NCI-H1092 treated with DMSO at 0.1 percent for 48 hours (cell line): ENCODE measurements at regions not wholly inside any gene's neighbourhood (a gene's known extent, or its start where the extent isn't known, plus 50 kb on each side); places are given as distances from the start of the nearest gene placed in this dataset.
"Not testable (repeated sequence)": the region's sequence is repeated elsewhere in the genome, so short reads cannot be mapped to it uniquely, and the experiment has no call there.

Experiments used
- DNase-seq: peaks from one replicate; lab custom pipeline; 2025; lab: John Stamatoyannopoulos, UW

DNA sequence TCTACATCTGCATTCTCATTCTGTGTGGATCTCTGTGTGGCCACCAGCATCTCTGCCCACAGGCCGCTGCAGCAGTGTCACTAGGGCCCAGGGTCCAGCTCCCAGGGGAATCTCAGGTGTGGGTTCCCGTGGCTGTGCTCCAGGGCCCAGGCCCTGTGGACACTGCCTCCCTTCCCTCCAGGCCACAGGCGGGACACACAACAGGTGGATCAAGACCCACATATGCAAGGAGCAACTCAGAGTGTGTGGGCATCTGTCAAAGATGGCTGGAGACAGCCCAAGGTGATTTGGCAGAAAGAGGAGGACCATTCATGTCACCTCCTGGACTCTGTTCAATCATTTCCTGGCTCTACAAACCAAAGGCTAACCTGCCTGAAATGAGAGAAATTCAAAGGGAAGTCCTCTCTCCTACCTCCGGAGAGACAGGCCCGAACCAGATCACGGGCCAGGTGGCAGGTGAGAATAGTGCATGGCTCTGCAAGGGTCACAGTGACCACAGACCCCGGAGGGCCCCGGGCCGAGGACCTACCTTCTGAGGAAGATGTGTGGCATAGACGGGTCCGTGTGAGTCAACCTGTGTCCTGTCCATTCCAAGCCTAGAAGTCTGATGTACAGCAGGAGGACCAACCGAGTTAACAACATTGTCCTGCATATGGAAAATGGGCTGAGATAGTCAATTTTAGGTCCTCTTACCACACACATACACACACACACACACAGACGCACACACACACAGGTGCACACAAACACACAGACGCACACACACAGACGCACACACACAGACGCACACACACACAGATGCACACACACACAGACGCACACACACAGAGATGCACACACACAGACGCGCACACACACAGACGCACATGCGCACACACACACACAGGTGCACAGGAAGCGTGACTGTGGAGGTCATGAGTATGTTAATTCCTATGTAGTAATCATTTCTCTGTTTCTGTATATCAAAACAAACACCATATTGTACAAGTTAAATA lies 1068.5 kb downstream of the BRD1 start:
- DNase-seq = no peak

GRCh38 chr22:48757985-48758561 lies 1069.6 kb downstream of the BRD1 start:
- DNase-seq = no peak

DNA sequence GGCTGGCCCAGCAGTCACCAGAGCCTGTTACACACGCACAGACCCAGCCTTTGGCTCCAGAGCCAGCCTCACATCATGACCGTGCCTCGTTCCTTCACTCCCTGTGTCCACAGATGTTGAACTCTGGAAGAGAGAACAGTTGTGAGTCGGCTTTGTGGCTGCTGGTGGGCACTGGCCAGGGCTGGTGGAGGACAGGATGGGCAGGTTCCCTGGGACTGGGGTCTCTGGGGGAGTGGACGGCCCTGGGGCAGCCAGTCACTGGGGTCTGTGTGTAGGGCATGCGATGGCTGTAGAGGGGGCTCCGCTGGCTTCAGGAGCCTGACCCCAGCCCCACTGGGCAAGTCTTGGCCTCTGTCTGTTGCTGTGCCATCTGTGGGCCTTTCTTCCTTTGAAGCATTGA lies 1070.1 kb downstream of the BRD1 start:
- no peak for DNase-seq

GRCh38 chr22:48757135-48757534 lies 1070.5 kb downstream of the BRD1 start:
- DNase-seq = not testable (repeated sequence)

GRCh38 chr22:48756146-48757111 lies 1071.2 kb downstream of the BRD1 start:
- DNase-seq = no peak

- no peak for DNase-seq
Observed at GRCh38 chr22:48755059-48755949, 1072.4 kb downstream of the BRD1 start.

DNA sequence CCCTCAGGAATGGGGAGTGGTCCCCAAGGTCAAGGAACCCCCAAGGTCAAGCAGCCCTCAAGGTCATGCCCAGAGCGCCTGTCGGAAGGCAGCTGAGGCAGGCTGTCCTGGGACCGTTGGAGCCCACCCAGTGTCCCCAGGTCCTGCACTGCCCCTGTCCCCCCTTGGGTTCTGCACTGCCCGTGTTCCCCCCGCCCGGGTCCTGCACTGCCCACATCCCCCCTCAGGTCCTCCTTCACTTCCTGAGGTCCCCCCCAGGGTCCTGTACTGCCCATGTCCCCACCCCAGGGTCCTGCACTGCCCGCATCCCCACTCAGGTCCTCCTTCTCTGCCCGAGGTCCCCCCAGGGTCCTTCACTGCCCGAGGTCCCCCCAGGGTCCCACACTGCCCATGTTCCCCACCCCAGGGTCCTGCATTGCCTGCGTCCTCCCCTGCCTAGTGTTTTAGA lies 1073.0 kb downstream of the BRD1 start:
- no peak for DNase-seq

GRCh38 chr22:48753752-48754517 lies 1073.7 kb downstream of the BRD1 start:
- no peak for DNase-seq

DNA sequence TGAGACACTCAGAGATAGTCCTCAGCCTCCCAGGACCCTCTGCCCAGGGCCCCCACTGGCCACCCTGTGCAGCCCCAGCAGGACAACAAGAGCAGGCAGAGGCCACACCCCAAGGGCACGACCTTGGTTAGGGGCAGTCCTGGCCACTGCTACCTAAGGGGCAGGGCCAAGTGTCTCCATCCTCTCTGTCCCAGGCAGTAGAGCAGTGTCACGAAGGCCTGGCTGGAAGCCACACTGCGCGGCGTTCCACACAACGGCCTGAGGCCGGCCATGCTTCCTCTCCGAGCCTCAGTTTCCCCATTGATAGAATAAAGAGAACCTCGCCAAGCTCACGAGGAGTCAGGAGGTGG lies 1074.3 kb downstream of the BRD1 start:
- DNase-seq = no peak

GRCh38 chr22:48752451-48753380 lies 1075.0 kb downstream of the BRD1 start:
- DNase-seq = no peak

DNA sequence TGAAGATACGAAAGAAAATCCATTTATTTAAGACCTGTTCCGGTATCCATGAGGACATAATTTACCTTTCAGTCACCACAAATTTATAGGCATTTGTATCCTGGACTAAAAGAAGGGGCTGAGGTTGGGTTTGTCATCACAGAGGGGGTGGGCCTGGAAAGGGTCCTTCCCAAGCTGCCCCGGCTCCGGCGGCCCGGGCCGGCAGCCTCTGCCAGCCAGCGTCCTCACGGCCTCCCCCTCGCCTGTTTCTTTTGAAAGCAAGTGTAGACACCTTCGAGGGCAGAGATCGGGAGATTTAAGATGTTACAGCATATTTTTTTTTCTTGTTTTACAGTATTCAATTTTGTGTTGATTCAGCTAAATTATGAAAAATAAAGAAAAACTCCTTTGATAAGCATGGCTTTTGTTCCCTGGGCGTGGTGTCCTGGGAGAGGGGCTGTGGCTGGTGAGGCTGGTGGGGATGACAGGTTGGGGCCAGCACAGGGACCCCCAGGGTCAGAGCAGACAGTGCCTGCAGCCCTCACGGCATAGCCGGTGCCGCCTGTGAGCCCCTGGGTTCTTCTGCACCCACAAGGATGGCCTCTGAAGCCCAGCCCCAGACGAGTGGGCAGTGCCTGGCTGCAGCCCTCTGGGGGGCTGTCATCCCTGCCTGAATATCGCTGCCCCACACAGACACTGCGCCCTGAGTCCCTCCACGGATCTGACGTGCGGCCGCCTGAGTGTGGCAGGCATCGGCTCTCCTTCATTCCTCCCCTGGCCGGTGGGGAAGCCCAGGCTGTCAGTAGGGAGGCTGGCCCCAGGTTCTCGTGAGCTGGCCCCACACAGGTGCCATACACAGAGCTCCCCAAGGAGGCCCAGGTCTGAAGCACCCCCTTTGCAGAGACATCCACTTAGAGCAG lies 1075.9 kb downstream of the BRD1 start:
- no peak for DNase-seq

DNA sequence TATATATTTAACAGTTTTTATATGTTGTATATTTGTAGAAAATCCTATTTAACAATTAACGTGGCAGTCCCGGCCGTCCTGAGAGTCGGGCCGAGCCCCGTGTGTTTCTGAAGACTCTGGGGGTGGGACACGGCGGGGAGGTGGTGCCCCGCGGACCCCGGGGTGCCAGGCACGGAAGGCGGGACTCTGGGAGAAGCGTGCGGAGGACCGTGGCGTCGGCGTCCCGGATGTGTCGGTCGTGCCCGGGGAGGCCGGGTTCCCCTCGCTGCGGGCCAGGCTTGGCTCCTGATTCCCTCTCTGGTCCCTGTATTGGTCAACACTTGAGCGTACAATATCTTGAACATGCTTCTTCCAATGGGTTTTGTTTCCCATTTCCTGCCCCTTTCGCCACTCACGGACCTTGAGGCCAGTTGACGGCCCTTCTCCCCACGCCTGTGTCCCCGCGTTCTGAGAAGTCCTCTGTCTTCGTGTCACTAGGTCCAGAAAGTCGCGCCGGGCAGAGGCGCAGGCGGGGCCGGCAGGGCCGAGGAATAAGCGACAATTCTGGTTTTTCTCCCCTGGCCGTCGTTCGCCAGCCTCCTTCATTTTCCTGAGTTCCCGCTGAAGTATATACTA lies 1076.7 kb downstream of the BRD1 start:
- no peak for DNase-seq

DNA sequence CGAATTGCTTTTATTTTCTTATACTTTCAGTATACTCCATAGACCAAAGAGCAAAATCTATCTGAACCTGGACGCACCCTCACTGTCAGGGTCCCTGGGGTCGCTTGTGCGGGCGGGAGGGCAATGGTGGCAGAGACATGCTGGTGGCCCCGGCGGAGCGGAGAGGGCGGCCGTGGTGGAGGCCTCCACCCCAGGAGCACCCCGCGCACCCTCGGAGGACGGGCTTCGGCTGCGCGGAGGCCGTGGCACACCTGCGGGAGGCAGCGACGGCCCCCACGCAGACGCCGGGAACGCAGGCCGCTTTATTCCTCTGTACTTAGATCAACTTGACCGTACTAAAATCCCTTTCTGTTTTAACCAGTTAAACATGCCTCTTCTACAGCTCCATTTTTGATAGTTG lies 1077.4 kb downstream of the BRD1 start:
- DNase-seq = no peak

DNA sequence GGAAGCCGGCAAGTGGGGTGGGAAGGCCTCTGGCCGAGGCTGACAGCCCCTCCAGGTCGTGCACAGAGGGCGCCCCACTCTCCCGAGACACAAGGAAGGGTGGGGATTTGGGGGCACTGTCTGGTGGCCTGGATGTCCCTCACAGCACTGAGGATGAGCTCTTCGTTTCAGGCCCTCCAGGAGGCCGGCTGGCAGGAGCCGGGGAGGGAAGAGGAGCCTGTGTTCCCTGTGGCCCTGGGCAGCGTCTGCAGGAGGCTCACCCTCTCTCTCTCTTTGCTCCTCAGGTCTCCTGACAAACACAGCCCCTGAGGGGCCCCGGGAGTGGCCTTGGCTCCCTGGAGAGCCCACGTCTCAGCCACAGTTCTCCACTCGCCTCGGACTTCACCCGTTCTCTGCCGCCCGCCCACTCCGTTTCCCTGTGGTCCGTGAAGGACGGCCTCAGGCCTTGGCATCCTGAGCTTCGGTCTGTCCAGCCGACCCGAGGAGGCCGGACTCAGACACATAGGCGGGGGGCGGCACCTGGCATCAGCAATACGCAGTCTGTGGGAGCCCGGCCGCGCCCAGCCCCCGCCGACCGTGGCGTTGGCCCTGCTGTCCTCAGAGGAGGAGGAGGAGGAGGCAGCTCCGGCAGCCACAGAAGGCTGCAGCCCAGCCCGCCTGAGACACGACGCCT lies 1078.0 kb downstream of the BRD1 start:
- no peak for DNase-seq

DNA sequence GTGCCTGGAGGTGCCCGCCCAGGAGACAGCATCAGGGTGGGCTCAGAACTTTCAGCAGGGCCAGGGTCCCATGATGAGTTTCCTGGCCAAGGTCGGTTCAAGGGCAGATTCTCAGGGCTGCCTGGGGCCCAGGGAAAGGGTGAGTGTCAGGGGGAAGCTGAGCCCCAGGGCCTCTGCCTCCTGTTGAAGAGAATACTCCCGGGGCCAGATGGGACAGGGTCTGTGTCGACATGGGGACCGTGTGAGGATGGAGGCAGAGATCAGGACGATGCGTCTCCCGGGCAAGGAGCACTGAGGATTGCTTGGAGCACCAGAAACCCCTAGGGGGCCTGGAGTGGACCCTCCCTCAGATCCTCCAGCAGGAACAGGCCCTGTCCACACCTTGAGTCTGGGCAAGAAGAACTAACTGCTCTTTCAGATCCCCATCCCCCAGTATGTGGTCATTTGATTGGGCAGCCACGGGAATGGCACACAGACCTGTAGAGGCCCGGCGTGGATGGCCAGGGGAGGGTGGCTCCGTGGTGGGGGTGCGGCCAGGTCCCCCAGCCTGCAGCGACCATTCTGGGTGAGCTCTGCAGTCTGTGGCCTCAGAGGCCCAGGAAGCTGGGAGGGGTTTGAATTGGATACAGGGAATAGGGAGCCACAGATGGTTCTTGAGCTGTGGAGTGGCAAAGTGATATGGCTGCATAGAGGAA lies 1078.7 kb downstream of the BRD1 start:
- no peak for DNase-seq

DNA sequence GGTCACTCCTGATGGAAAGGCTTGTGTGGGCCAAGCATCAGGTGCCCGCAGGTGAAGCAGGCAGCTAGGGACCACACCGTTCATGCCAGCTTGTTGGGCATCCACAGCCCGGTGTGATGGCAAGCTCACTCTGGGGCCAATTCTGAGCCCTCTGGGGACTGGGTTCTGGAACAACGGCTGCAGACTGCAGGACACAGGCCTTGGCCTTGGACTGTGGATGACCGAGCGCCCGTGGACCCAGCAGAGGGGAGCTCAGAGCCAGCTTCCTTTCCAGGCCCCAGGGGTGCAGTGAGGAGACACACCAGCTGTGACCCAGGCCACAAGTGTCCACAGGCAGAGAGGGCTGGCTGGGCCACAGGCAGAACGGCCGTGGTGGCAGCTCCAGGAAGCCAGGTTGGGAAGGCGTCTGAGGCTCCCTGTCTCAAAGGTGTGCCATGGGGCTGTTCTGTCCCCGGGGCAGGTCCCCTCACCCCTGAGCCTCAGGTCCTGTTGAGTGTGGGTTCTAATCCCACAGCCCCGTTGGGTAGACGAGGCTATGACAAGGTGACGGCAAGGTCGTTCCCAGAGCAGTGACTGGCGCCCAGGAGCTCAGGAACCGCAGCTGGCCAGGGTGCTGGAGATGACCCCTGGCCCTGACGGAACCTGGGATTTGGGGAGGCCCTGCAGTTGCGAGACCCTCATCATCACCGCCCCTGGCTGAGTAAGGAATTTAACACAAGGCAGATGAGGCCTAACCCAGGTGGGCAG lies 1079.4 kb downstream of the BRD1 start:
- no peak for DNase-seq
